Peyer's patch (tissue), 4 donors: ENCODE measurements at regions not wholly inside any gene's neighbourhood (a gene's known extent, or its start where the extent isn't known, plus 50 kb on each side); places are given as distances from the start of the nearest gene placed in this dataset.
"Not testable (repeated sequence)": the region's sequence is repeated elsewhere in the genome, so short reads cannot be mapped to it uniquely, and the experiment has no call there.

Source experiments
- DNase-seq, 3 donors: peaks; one replicate each; pipeline ENCODE4 v3.0.0-alpha.2; 2017 to 2019
- H3K27ac ChIP-seq, 4 donors: fragments of 200-600 bp; sonication (generic); one replicate each; pipeline ENCODE4 v1.5.1; 2016 to 2019
- H3K27me3 ChIP-seq, 2 donors: fragments of 200-600 bp; sonication (generic); one replicate each; pipeline ENCODE4 v1.5.1; 2019
- H3K36me3 ChIP-seq, 3 donors: fragments of 200-600 bp; sonication (generic); one replicate each; pipeline ENCODE4 v1.5.1; 2016 to 2019
- H3K4me1 ChIP-seq, 4 donors: fragments of 200-600 bp; sonication (generic); one replicate each; pipeline ENCODE4 v1.5.1; 2016 to 2019
- H3K4me3 ChIP-seq, 4 donors: fragments of 200-600 bp; sonication (generic); 1 replicate in 3 of 4; 2 replicates in 1 of 4; pipeline ENCODE4 v1.5.1; 2016 to 2019; ENCODE audit warnings: mild to moderate bottlenecking in 1 of 4
- H3K9me3 ChIP-seq, 4 donors: fragments of 200-600 bp; sonication (generic); one replicate each; pipeline ENCODE4 v1.5.1; 2016 to 2019; ENCODE audit warnings: mild to moderate bottlenecking in 1 of 4
- CTCF ChIP-seq, 6 experiments: fragments of 450-650 bp in 4 of 6; fragments of 200-600 bp in 2 of 6; sonication (generic) in 1 of 6; IDR thresholded peaks; one replicate each; pipeline ENCODE4 v1.5.1; 2017 to 2019; ENCODE audit warnings: antibody characterized with exemption in 6 of 6, mild to moderate bottlenecking in 3 of 6, moderate library complexity in 1 of 6
- POLR2A ChIP-seq, 2 donors: fragments of 450-650 bp; IDR thresholded peaks; one replicate each; pipeline ENCODE4 v1.5.1; 2017; ENCODE audit warnings: antibody characterized with exemption in 2 of 2, mild to moderate bottlenecking in 2 of 2, moderate library complexity in 2 of 2

- H3K9me3 ChIP-seq, H3K27ac ChIP-seq, H3K27me3 ChIP-seq, H3K4me3 ChIP-seq, H3K4me1 ChIP-seq, H3K36me3 ChIP-seq: not testable (repeated sequence)
- DNase-seq, result peak in 1 of 3 donors; percentile 53
- peak in 4 of 6 experiments; percentile 13 to 55 (median 50) for TF ChIP-seq CTCF (IDR thresholded peaks at IDR 0.05)
Measured at GRCh38 chr5:1601565-1601964, 77.8 kb upstream of the LPCAT1 start.

GRCh38 chr5:1598950-1599737 is 75.4 kb upstream of the LPCAT1 start:
- H3K4me1 ChIP-seq, result not testable (repeated sequence)

GRCh38 chr5:1597093-1597473 is 73.3 kb upstream of the LPCAT1 start:
- DNase-seq, result peak in 1 of 3 donors; percentile 44
- not testable (repeated sequence) for H3K4me1 ChIP-seq, H3K36me3 ChIP-seq, H3K27me3 ChIP-seq, H3K4me3 ChIP-seq, H3K27ac ChIP-seq, H3K9me3 ChIP-seq

More at GRCh38 chr5:1598950-1599737, 75.4 kb upstream of the LPCAT1 start:
- peak in 1 of 3 donors; percentile 30 for DNase-seq
- H3K27me3 ChIP-seq, H3K27ac ChIP-seq, H3K9me3 ChIP-seq, H3K4me3 ChIP-seq, H3K36me3 ChIP-seq: not testable (repeated sequence)
- peak in 4 of 6 experiments; percentile 25 to 58 (median 52) for TF ChIP-seq CTCF (IDR thresholded peaks at IDR 0.05)

GRCh38 chr5:1596462-1597092 is 72.8 kb upstream of the LPCAT1 start:
- not testable (repeated sequence) for H3K4me1 ChIP-seq, DNase-seq, H3K27ac ChIP-seq, H3K36me3 ChIP-seq, H3K27me3 ChIP-seq, H3K9me3 ChIP-seq, H3K4me3 ChIP-seq

- no peaks in the 10 kb centered on the region for H3K9me3 ChIP-seq
- no peaks in the 10 kb centered on the region for H3K27me3 ChIP-seq
- TF ChIP-seq POLR2A (IDR thresholded peaks at IDR 0.05) (no peak), CTCF (IDR thresholded peaks at IDR 0.05) (peak; percentile 32 to 63 (median 46))
- H3K36me3 ChIP-seq, result no peaks in the 10 kb centered on the region
- peak overlapping the region; percentile 66 to 79 (median 70) for H3K4me3 ChIP-seq
- peaks cover 0 to 7% (median 3%) of the 10 kb centered on the region in 4 donors for H3K4me1 ChIP-seq
- peak overlapping the region; percentile 24 to 80 (median 46) for H3K27ac ChIP-seq
- peak; percentile 80 to 93 (median 88) for DNase-seq
Measured at GRCh38 chr5:1594357-1595106, 70.8 kb upstream of the LPCAT1 start.

GRCh38 chr5:1593903-1594356 is 70.2 kb upstream of the LPCAT1 start:
- DNase-seq, result peak in 1 of 3 donors; percentile 46
- peak overlapping the region; percentile 24 to 80 (median 46) for H3K27ac ChIP-seq

GRCh38 chr5:1588071-1588694 is 64.4 kb upstream of the LPCAT1 start:
- H3K9me3 ChIP-seq, H3K27ac ChIP-seq, H3K4me3 ChIP-seq, H3K27me3 ChIP-seq, H3K4me1 ChIP-seq: not testable (repeated sequence)
- DNase-seq, result peak in 1 of 3 donors; percentile 21
- peaks cover 0 to 16% (median 0%) of the 10 kb centered on the region in 3 donors for H3K36me3 ChIP-seq

More at GRCh38 chr5:1593903-1594356, 70.2 kb upstream of the LPCAT1 start:
- no peaks in the 10 kb centered on the region for H3K9me3 ChIP-seq
- no peaks in the 10 kb centered on the region for H3K27me3 ChIP-seq
- no peak for TF ChIP-seq CTCF (IDR thresholded peaks at IDR 0.05)
- TF ChIP-seq POLR2A (IDR thresholded peaks at IDR 0.05), result no peak
- H3K4me3 ChIP-seq, result peak overlapping the region; percentile 66 to 79 (median 70)
- peaks cover 0 to 2% (median 0%) of the 10 kb centered on the region in 3 donors for H3K36me3 ChIP-seq
- H3K4me1 ChIP-seq, result peaks cover 0 to 7% (median 3%) of the 10 kb centered on the region in 4 donors

GRCh38 chr5:1583081-1583875 is 59.5 kb upstream of the LPCAT1 start:
- not testable (repeated sequence) for H3K4me3 ChIP-seq

GRCh38 chr5:1579389-1579788 is 55.6 kb upstream of the LPCAT1 start:
- not testable (repeated sequence) for H3K9me3 ChIP-seq, H3K36me3 ChIP-seq, H3K4me1 ChIP-seq, H3K27me3 ChIP-seq, DNase-seq, H3K4me3 ChIP-seq, H3K27ac ChIP-seq

More at GRCh38 chr5:1583081-1583875, 59.5 kb upstream of the LPCAT1 start:
- H3K36me3 ChIP-seq, result peaks cover 0 to 13% (median 0%) of the 10 kb centered on the region in 3 donors
- not testable (repeated sequence) for DNase-seq, H3K4me1 ChIP-seq, H3K27ac ChIP-seq, H3K9me3 ChIP-seq, H3K27me3 ChIP-seq
